K562 (cell line): ENCODE measurements at regions not wholly inside any gene's neighbourhood (a gene's known extent, or its start where the extent isn't known, plus 50 kb on each side); places are given as distances from the start of the nearest gene placed in this dataset.
A peak's percentile ranks its signal among the peaks of the same experiment; 100 is the strongest.

ENCODE experiments used
- ARID3B ChIP-seq: fragments of 250-450 bp; sonication (Bioruptor Pico); IDR thresholded peaks from 2 replicates; pipeline ENCODE4 v1.4.0; 2020; ENCODE audit warnings: borderline replicate concordance
- CBFA2T3 ChIP-seq: fragments of 450-650 bp; IDR thresholded peaks from 2 replicates; pipeline ENCODE4 v1.6.1; 2017
- CCNT2 ChIP-seq: IDR thresholded peaks from 2 replicates; pipeline ENCODE4 v1.6.1; 2011; ENCODE audit warnings: borderline replicate concordance, low read depth, mild to moderate bottlenecking, moderate library complexity, mixed read lengths, low read length; ENCODE audit not compliant: insufficient read length; ENCODE audit errors: extremely low read depth
- CHD2 ChIP-seq: IDR thresholded peaks from 2 replicates; pipeline ENCODE4 v1.6.1; 2011; ENCODE audit warnings: low read depth, low read length
- CREB3 ChIP-seq: fragments of 450-650 bp; conservative IDR thresholded peaks from 2 replicates; pipeline ENCODE4 v1.6.1; 2016; ENCODE audit warnings: missing genetic modification characterization, low read depth, mild to moderate bottlenecking, missing compliant biosample characterization, moderate library complexity
- HBP1 ChIP-seq: fragments of 450-650 bp; formaldehyde crosslinking; IDR thresholded peaks from 2 replicates; pipeline ENCODE4 v1.4.0; 2022; ENCODE audit warnings: missing genetic modification characterization
- JUND ChIP-seq, 2 experiments: IDR thresholded peaks; 2 replicates in 1 of 2; 3 replicates in 1 of 2; pipeline ENCODE4 v1.6.1; 2011; ENCODE audit warnings: borderline replicate concordance in 2 of 2, low read depth in 2 of 2, low read length in 2 of 2, improper control_type of control experiment in 1 of 2, missing biosample characterization in 1 of 2, missing genetic modification characterization in 1 of 2, missing genetic modification reagents in 1 of 2
- KDM2B ChIP-seq: fragments of 250-450 bp; sonication (Bioruptor Pico); IDR thresholded peaks from 2 replicates; pipeline ENCODE4 v1.8.0; 2021; ENCODE audit warnings: mild to moderate bottlenecking, moderate library complexity
- MCM7 ChIP-seq, 2 experiments: fragments of 450-650 bp; IDR thresholded peaks; 2 replicates each; pipeline ENCODE4 v1.6.1; 2016 to 2018
- MITF ChIP-seq: IDR thresholded peaks from 2 replicates; pipeline ENCODE4 v1.6.1; 2014; ENCODE audit warnings: antibody characterized with exemption
- RNF219 ChIP-seq: fragments of 250-450 bp; sonication (Bioruptor Pico); IDR thresholded peaks from 2 replicates; pipeline ENCODE4 v1.5.0; 2022; ENCODE audit warnings: mild to moderate bottlenecking
- SAFB2 ChIP-seq: fragments of 200-400 bp; formaldehyde crosslinking; IDR thresholded peaks from 2 replicates; pipeline ENCODE4 v1.6.1; 2018; ENCODE audit warnings: borderline replicate concordance, low read length, low read depth, moderate library complexity; ENCODE audit not compliant: severe bottlenecking
- SIN3A ChIP-seq, 2 experiments: fragments of 150-350 bp in 1 of 2; IDR thresholded peaks; 2 replicates each; pipeline ENCODE4 v1.6.1; 2011 to 2016; ENCODE audit warnings: borderline replicate concordance in 2 of 2, low read depth in 2 of 2, low read length in 2 of 2, mild to moderate bottlenecking in 2 of 2, moderate library complexity in 2 of 2; ENCODE audit not compliant: control insufficient read depth in 1 of 2
- SMARCA5 ChIP-seq: fragments of 450-650 bp; IDR thresholded peaks from 2 replicates; pipeline ENCODE4 v1.6.1; 2016
- SREBF2 ChIP-seq: sonication (generic); formaldehyde crosslinking; IDR thresholded peaks from 2 replicates; pipeline ENCODE4 v1.4.0; 2020; ENCODE audit warnings: mild to moderate bottlenecking, missing genetic modification reagents
- WHSC1 ChIP-seq: IDR thresholded peaks from one replicate; pipeline ENCODE4 v1.6.1; 2012; ENCODE audit warnings: low read length, control low read depth, inconsistent platforms
- XRCC4 ChIP-seq: IDR thresholded peaks from one replicate; pipeline ENCODE4 v1.6.1; 2011; ENCODE audit not compliant: insufficient read depth, insufficient read length; ENCODE audit errors: extremely low read depth
- ZFP1 ChIP-seq: fragments of 450-650 bp; formaldehyde crosslinking; IDR thresholded peaks from 2 replicates; pipeline ENCODE4 v1.4.0; 2020; ENCODE audit warnings: mild to moderate bottlenecking, mixed read lengths
- ZKSCAN1 ChIP-seq: fragments of 150-350 bp; IDR thresholded peaks from 2 replicates; pipeline ENCODE4 v1.6.1; 2016; ENCODE audit warnings: low read depth, low read length
- ZNF280A ChIP-seq: fragments of 450-650 bp; IDR thresholded peaks from 2 replicates; pipeline ENCODE4 v1.6.1; 2018; ENCODE audit warnings: mild to moderate bottlenecking, low read depth; ENCODE audit not compliant: partially characterized antibody

GRCh38 chr13:28568286-28568685 is 73.4 kb upstream of the FLT1 start (continued):
- TF ChIP-seq JUND (IDR thresholded peaks at IDR 0.05; ENCODE audit: borderline replicate concordance, low read depth, low read length) (no peak), JUND (tag; IDR thresholded peaks at IDR 0.05; ENCODE audit: borderline replicate concordance, low read depth, low read length) (peak; percentile 55; the same call in 1 of the 3 replicates), SMARCA5 (no peak), CCNT2 (no peak), MCM7 (IDR thresholded peaks at IDR 0.05) (no peak), XRCC4 (no peak), WHSC1 (no peak), CBFA2T3 (peak; percentile 38; the same call in 1 of the 2 replicates), ZNF280A (no peak), MITF (no peak), ARID3B (no peak), CHD2 (no peak), ZKSCAN1 (no peak), RNF219 (CRISPR knock-in tag) (no peak), ZFP1 (CRISPR knock-in tag) (no peak), HBP1 (CRISPR knock-in tag) (no peak), SIN3A (IDR thresholded peaks at IDR 0.05; ENCODE audit: borderline replicate concordance in 2 of 2, control insufficient read depth in 1 of 2, low read depth in 2 of 2, low read length in 2 of 2) (no peak), KDM2B (CRISPR knock-in tag) (no peak), CREB3 (no peak), SAFB2 (no peak), SREBF2 (no peak)
